H1 (cell line): ENCODE measurements at regions not wholly inside any gene's neighbourhood (a gene's known extent, or its start where the extent isn't known, plus 50 kb on each side); places are given as distances from the start of the nearest gene placed in this dataset.

Experiments used
- CTCF ChIA-PET: fragments of 300-600 bp; sonication (Branson Sonifier 250); formaldehyde crosslinking; loops from one replicate; lab custom pipeline; 2021; ENCODE audit not compliant: partially characterized antibody; lab: Charles Lee
- POLR2A ChIA-PET: fragments of 300-600 bp; sonication (Branson Sonifier 250); formaldehyde crosslinking; loops from one replicate; lab custom pipeline; 2021; ENCODE audit warnings: inconsistent platforms; ENCODE audit not compliant: partially characterized antibody; lab: Charles Lee
- DNase-seq, 2 experiments: peaks; one replicate each; pipeline versions ENCODE4 v3.0.0 to v3.0.0-alpha.2; 2010 to 2022; ENCODE audit warnings: low spot score in 2 of 2, low read depth in 1 of 2, mixed read lengths in 1 of 2
- FAIRE-seq: peaks from 2 replicates; lab custom pipeline; 2011; peaks lifted over from hg19 to GRCh38; lab: Jason Lieb, UNC
- H2AFZ ChIP-seq: 2 replicates; pipeline ENCODE4 v1.8.1; 2012; ENCODE audit warnings: low read length, inconsistent platforms
- H2AK5ac ChIP-seq: 2 replicates; pipeline ENCODE4 v1.6.1; 2013; ENCODE audit warnings: low read depth, low read length
- H2BK120ac ChIP-seq: replicated peaks from 2 replicates; pipeline ENCODE3; 2013; ENCODE audit warnings: low read depth, low read length, inconsistent platforms
- H2BK12ac ChIP-seq: 2 replicates; pipeline ENCODE4 v1.6.1; 2013; ENCODE audit warnings: low read depth, low read length
- H2BK15ac ChIP-seq: 2 replicates; pipeline ENCODE4 v1.6.1; 2013; ENCODE audit warnings: low read length
- H2BK20ac ChIP-seq: 2 replicates; pipeline ENCODE4 v1.6.1; 2013; ENCODE audit warnings: low read length
- H2BK5ac ChIP-seq: 2 replicates; pipeline ENCODE4 v1.6.1; 2013; ENCODE audit warnings: low read depth, low read length
- H3K14ac ChIP-seq: 2 replicates; pipeline ENCODE4 v1.6.1; 2013; ENCODE audit warnings: inconsistent platforms; ENCODE audit not compliant: insufficient read length
- H3K18ac ChIP-seq: 2 replicates; pipeline ENCODE4 v1.6.1; 2013; ENCODE audit warnings: low read length; ENCODE audit errors: extremely low read depth
- H3K23ac ChIP-seq: 2 replicates; pipeline ENCODE4 v1.6.1; 2013; ENCODE audit warnings: inconsistent platforms; ENCODE audit not compliant: insufficient read length
- H3K23me2 ChIP-seq: 2 replicates; pipeline ENCODE4 v1.6.1; 2013; ENCODE audit warnings: low read depth, low read length
- H3K27ac ChIP-seq: 2 replicates; pipeline ENCODE4 v1.6.1; 2011; ENCODE audit warnings: low read depth, low read length, inconsistent platforms
- H3K27me3 ChIP-seq, 4 experiments: replicated peaks in 1 of 4; 1 replicate in 1 of 4; 2 replicates in 3 of 4; pipeline versions ENCODE4 v1.6.1 to v1.8.1; 2011 to 2013; ENCODE audit warnings: low read length in 3 of 4, mild to moderate bottlenecking in 3 of 4, inconsistent platforms in 2 of 4, mixed read lengths in 2 of 4, moderate library complexity in 1 of 4; ENCODE audit not compliant: control insufficient read depth in 3 of 4, insufficient read depth in 3 of 4; ENCODE audit errors: extremely low read depth in 1 of 4
- H3K36me3 ChIP-seq, 4 experiments: 2 replicates each; pipeline versions ENCODE4 v1.6.1 to v1.8.1; 2011 to 2013; ENCODE audit warnings: mild to moderate bottlenecking in 4 of 4, low read length in 3 of 4, moderate library complexity in 2 of 4, control low read depth in 1 of 4, inconsistent platforms in 1 of 4; ENCODE audit not compliant: insufficient read depth in 4 of 4, control insufficient read depth in 2 of 4
- H3K4ac ChIP-seq: replicated peaks from 2 replicates; pipeline ENCODE3; 2013; ENCODE audit warnings: low read length, low read depth, mixed read lengths, inconsistent platforms; ENCODE audit not compliant: insufficient read length
- H3K4me1 ChIP-seq, 4 experiments: replicated peaks in 1 of 4; 1 replicate in 1 of 4; 2 replicates in 3 of 4; pipeline versions ENCODE4 v1.6.1 to v1.8.1; 2011 to 2013; ENCODE audit warnings: low read length in 3 of 4, inconsistent platforms in 2 of 4, mixed read lengths in 1 of 4; ENCODE audit not compliant: insufficient read depth in 4 of 4, control insufficient read depth in 3 of 4
- H3K4me2 ChIP-seq, 2 experiments: 2 replicates each; pipeline versions ENCODE4 v1.6.1 to v1.8.1; 2011 to 2013; ENCODE audit warnings: low read depth in 2 of 2, low read length in 2 of 2, control low read depth in 1 of 2, inconsistent platforms in 1 of 2, mild to moderate bottlenecking in 1 of 2; ENCODE audit not compliant: insufficient read depth in 1 of 2
- H3K4me3 ChIP-seq, 4 experiments: fragments of 200-600, 300-600 bp in 1 of 4; sonication (generic), shearing (Covaris generic), sonication (Bioruptor Twin) in 1 of 4; 2 replicates each; pipeline versions ENCODE4 v1.5.1 to v1.8.1; 2011 to 2016; ENCODE audit warnings: low read length in 4 of 4, low read depth in 3 of 4, control low read depth in 2 of 4, inconsistent platforms in 2 of 4, mild to moderate bottlenecking in 2 of 4, mixed read lengths in 1 of 4, moderate library complexity in 1 of 4; ENCODE audit not compliant: insufficient read depth in 2 of 4; ENCODE audit errors: extremely low read depth in 1 of 4
- H3K56ac ChIP-seq: replicated peaks from 2 replicates; pipeline ENCODE3; 2013; ENCODE audit warnings: low read depth, mild to moderate bottlenecking, mixed read lengths, low read length, inconsistent platforms; ENCODE audit not compliant: insufficient read length
- H3K79me1 ChIP-seq: 2 replicates; pipeline ENCODE4 v1.6.1; 2013; ENCODE audit warnings: low read depth, low read length, control low read depth
- H3K79me2 ChIP-seq, 2 experiments: 2 replicates each; pipeline versions ENCODE4 v1.6.1 to v1.8.1; 2012 to 2013; ENCODE audit warnings: low read length in 2 of 2, mild to moderate bottlenecking in 2 of 2, inconsistent platforms in 1 of 2; ENCODE audit not compliant: insufficient read depth in 2 of 2, control insufficient read depth in 1 of 2
- H3K9ac ChIP-seq, 4 experiments: replicated peaks in 1 of 4; 1 replicate in 1 of 4; 2 replicates in 3 of 4; pipeline versions ENCODE4 v1.6.1 to v1.8.1; 2011 to 2013; ENCODE audit warnings: low read depth in 3 of 4, low read length in 3 of 4, control low read depth in 2 of 4, mild to moderate bottlenecking in 2 of 4, moderate library complexity in 2 of 4, inconsistent platforms in 1 of 4; ENCODE audit errors: extremely low read depth in 1 of 4
- H3K9me3 ChIP-seq, 2 experiments: 2 replicates each; pipeline versions ENCODE4 v1.6.1 to v1.8.1; 2012 to 2013; ENCODE audit warnings: mild to moderate bottlenecking in 2 of 2, moderate library complexity in 2 of 2, control low read depth in 1 of 2, inconsistent platforms in 1 of 2, low read depth in 1 of 2, low read length in 1 of 2, mixed read lengths in 1 of 2; ENCODE audit not compliant: insufficient read depth in 2 of 2
- H4K20me1 ChIP-seq, 2 experiments: replicated peaks in 1 of 2; 2 replicates each; pipeline versions ENCODE3 to v1.8.1; 2011 to 2013; ENCODE audit warnings: inconsistent platforms in 2 of 2, low read length in 2 of 2, mild to moderate bottlenecking in 1 of 2; ENCODE audit not compliant: insufficient read depth in 2 of 2, control insufficient read depth in 1 of 2
- H4K5ac ChIP-seq: 2 replicates; pipeline ENCODE4 v1.6.1; 2013; ENCODE audit warnings: low read length, low read depth, mixed read lengths, inconsistent platforms; ENCODE audit not compliant: insufficient read length
- H4K8ac ChIP-seq: 2 replicates; pipeline ENCODE4 v1.8.0; 2013; ENCODE audit warnings: mild to moderate bottlenecking, moderate library complexity, low read length, inconsistent platforms; ENCODE audit not compliant: insufficient read depth; ENCODE audit errors: extremely low read depth
- H4K91ac ChIP-seq: replicated peaks from 2 replicates; pipeline ENCODE3; 2013; ENCODE audit warnings: low read length, mixed read lengths, inconsistent platforms; ENCODE audit not compliant: insufficient read length
- CEBPB ChIP-seq: IDR thresholded peaks from 2 replicates; pipeline ENCODE4 v1.6.1; 2012; ENCODE audit warnings: low read depth, low read length
- CHD1 ChIP-seq: IDR thresholded peaks from 2 replicates; pipeline ENCODE4 v1.6.1; 2012; ENCODE audit warnings: low read depth, low read length, improper control_type of control experiment
- FOSL1 ChIP-seq: IDR thresholded peaks from 2 replicates; pipeline ENCODE4 v1.6.1; 2011; ENCODE audit warnings: mild to moderate bottlenecking, low read depth, low read length, moderate library complexity; ENCODE audit not compliant: insufficient read depth
- GABPA ChIP-seq: IDR thresholded peaks from 2 replicates; pipeline ENCODE4 v1.6.1; 2011; ENCODE audit warnings: mild to moderate bottlenecking, low read length, moderate library complexity, borderline replicate concordance; ENCODE audit not compliant: insufficient read depth
- HDAC2 ChIP-seq, 2 experiments: fragments of 300-600 bp in 1 of 2; sonication (generic) in 1 of 2; IDR thresholded peaks; 2 replicates each; pipeline ENCODE4 v1.6.1; 2011 to 2012; ENCODE audit warnings: low read depth in 2 of 2, low read length in 2 of 2, mild to moderate bottlenecking in 2 of 2, moderate library complexity in 2 of 2, borderline replicate concordance in 1 of 2, inconsistent platforms in 1 of 2
- JUN ChIP-seq: IDR thresholded peaks from 2 replicates; pipeline ENCODE4 v1.6.1; 2011; ENCODE audit warnings: low read depth, mild to moderate bottlenecking, improper control_type of control experiment, low read length
- KDM1A ChIP-seq: fragments of 200-600, 300-600 bp; sonication (generic); IDR thresholded peaks from 2 replicates; pipeline ENCODE4 v1.7.1; 2016; ENCODE audit warnings: mild to moderate bottlenecking, low read length, borderline replicate concordance
- KDM4A ChIP-seq: IDR thresholded peaks from one replicate; pipeline ENCODE4 v1.7.1; 2012; ENCODE audit warnings: low read depth, mild to moderate bottlenecking, moderate library complexity, low read length, inconsistent platforms; ENCODE audit not compliant: severe bottlenecking
- SIN3A ChIP-seq, 2 experiments: IDR thresholded peaks in 1 of 2; conservative IDR thresholded peaks in 1 of 2; 2 replicates each; pipeline ENCODE4 v1.6.1; 2011 to 2012; ENCODE audit warnings: low read length in 2 of 2, improper control_type of control experiment in 1 of 2, low read depth in 1 of 2, mild to moderate bottlenecking in 1 of 2
- SP4 ChIP-seq: IDR thresholded peaks from 2 replicates; pipeline ENCODE4 v1.6.1; 2012; ENCODE audit warnings: low read length, inconsistent platforms
- SRF ChIP-seq: IDR thresholded peaks from 2 replicates; pipeline ENCODE4 v1.6.1; 2011; ENCODE audit warnings: mild to moderate bottlenecking, low read depth, low read length, moderate library complexity
- TBP ChIP-seq: IDR thresholded peaks from 2 replicates; pipeline ENCODE4 v1.6.1; 2011; ENCODE audit warnings: low read depth, low read length, improper control_type of control experiment
- TCF12 ChIP-seq: IDR thresholded peaks from 2 replicates; pipeline ENCODE4 v1.6.1; 2011; ENCODE audit warnings: low read depth, mild to moderate bottlenecking, low read length
- WGBS, 2 experiments: shearing (Covaris generic) in 1 of 2; methylation state at CpG; one replicate each; pipeline versions ENCODE4 v1.1.6 to v1.1.7; 2013 to 2015; ENCODE audit warnings: low lambda C conversion rate in 2 of 2, mixed read lengths in 2 of 2, inconsistent platforms in 1 of 2, low coverage in 1 of 2, missing lambda C conversion rate in 1 of 2; ENCODE audit not compliant: insufficient replicate concordance in 2 of 2, insufficient coverage in 1 of 2, insufficient read length in 1 of 2; ENCODE audit errors: extremely low coverage in 1 of 2, missing lambda C conversion rate in 1 of 2; 5-methylcytosine and 5-hydroxymethylcytosine counted together
- TF ChIP-seq, protein P1 (sequence below): IDR thresholded peaks from 2 replicates; pipeline ENCODE4 v1.6.1; 2012; ENCODE audit warnings: inconsistent platforms

DNA sequence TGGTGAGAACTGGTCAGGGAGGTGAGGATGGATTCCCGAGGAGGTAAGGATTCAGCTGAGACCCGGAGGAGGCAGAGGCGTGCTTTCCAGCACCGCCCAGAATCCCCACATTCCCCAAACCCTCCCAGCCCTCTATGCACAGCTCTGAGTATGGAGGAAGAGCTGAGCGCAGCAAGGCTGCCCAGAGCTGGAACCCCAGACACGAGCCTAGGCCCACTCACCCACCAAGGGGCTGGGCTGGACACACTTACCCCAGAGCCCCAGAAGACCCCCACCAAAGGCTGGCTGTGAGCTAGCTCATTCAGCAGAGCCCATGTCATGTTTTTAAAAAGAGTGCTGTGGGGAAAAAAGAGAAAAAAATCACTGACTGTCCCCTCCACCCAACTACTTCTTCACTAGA lies 271.5 kb downstream of the XXYLT1 start:
- no peak for FAIRE-seq
- CTCF ChIA-PET, result interaction anchor here (1.1 to 3.2 kb wide), 6 partner anchors 12 to 317 kb away, joined by 3 to 17 read pairs (median 4); no protein-coding TSS in a partner anchor
- TF ChIP-seq CHD1 (no peak), CEBPB (no peak), TBP (no peak), JUN (no peak), SRF (no peak), KDM1A (no peak), TCF12 (no peak), KDM4A (no peak), HDAC2 (IDR thresholded peaks at IDR 0.05; ENCODE audit: borderline replicate concordance in 1 of 2, low read depth in 2 of 2, low read length in 2 of 2) (no peak), SIN3A (conservative IDR thresholded peaks at IDR 0.05 in 1 of 2, IDR thresholded peaks at IDR 0.05 in 1 of 2; ENCODE audit: low read depth in 1 of 2, low read length in 2 of 2) (no peak), GABPA (no peak), FOSL1 (no peak), SP4 (no peak)
- TF ChIP-seq, protein P1, sequence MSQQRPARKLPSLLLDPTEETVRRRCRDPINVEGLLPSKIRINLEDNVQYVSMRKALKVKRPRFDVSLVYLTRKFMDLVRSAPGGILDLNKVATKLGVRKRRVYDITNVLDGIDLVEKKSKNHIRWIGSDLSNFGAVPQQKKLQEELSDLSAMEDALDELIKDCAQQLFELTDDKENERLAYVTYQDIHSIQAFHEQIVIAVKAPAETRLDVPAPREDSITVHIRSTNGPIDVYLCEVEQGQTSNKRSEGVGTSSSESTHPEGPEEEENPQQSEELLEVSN, result no peak

More for the DNA sequence above, 271.5 kb downstream of the XXYLT1 start:
- Histone ChIP-seq H4K91ac (no peak overlapping the region), H3K79me2 (no peaks in the 10 kb centered on the region), H3K9ac (no peak overlapping the region), H3K56ac (no peak overlapping the region), H2BK120ac (no peak overlapping the region), H3K9me3 (no peaks in the 10 kb centered on the region), H3K4me3 (no peak overlapping the region), H3K4ac (no peak overlapping the region), H3K27me3 (no peaks in the 10 kb centered on the region), H2BK12ac (no peak overlapping the region), H3K79me1 (no peaks in the 10 kb centered on the region), H2BK5ac (no peak overlapping the region), H2AK5ac (no peak overlapping the region), H3K14ac (no peak overlapping the region), H3K4me2 (no peak overlapping the region), H4K5ac (no peak overlapping the region), H2BK15ac (no peak overlapping the region), H3K23me2 (no peaks in the 10 kb centered on the region; the same call in 1 of the 2 replicates), H2AFZ (no peak overlapping the region), H3K4me1 (no peaks in the 10 kb centered on the region; a peak in 3 of 7 replicates), H3K36me3 (no peaks in the 10 kb centered on the region), H3K23ac (no peak overlapping the region), H4K20me1 (no peaks in the 10 kb centered on the region), H3K18ac (no peak overlapping the region), H4K8ac (no peak overlapping the region), H3K27ac (no peak overlapping the region), H2BK20ac (no peak overlapping the region)
- 86% methylated on average over 6 of the region's 6 CpGs; no CpG with 5 or more reads in 1 of the 2 experiments for WGBS, 2 experiments
- peak in 1 of 2 experiments; percentile 13 for DNase-seq
- POLR2A ChIA-PET, result no interaction called here
